T-helper 1 cell treated with Interleukin-12 subunit alpha and Interleukin-12 subunit beta and Interleukin-4 antibody, amounts not matched to agents 30 ng/mL and 1 ng/mL, for 36 hours (primary cell): ENCODE measurements at regions not wholly inside any gene's neighbourhood (a gene's known extent, or its start where the extent isn't known, plus 50 kb on each side); places are given as distances from the start of the nearest gene placed in this dataset.

Source experiments
- intact Hi-C: fragments of 100-400 bp; cut with micrococcal nuclease; formaldehyde crosslinking; loops from one replicate; pipeline ENCODE4 v1.15.1; 2024

DNA sequence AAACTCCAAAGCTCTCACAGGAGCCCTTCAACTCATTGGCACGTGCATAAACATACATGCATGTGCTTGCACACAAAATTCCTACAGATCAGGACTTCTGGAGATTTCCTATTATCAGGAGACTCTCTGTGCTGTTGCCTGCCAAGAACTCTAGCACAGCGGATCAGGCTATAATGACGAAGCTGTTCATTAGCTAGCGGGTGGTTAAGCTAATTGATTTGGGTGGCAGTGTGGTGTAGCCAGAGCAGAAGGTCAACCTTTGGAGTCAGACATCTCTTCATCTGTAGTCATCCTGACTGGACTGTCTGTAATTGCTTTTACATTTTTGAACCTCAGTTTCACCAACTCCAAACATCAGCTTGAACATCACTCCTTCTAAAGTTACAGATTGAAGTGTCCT, 69.0 kb downstream of the KIF2B start:
- intact Hi-C loops = no loop called here

DNA sequence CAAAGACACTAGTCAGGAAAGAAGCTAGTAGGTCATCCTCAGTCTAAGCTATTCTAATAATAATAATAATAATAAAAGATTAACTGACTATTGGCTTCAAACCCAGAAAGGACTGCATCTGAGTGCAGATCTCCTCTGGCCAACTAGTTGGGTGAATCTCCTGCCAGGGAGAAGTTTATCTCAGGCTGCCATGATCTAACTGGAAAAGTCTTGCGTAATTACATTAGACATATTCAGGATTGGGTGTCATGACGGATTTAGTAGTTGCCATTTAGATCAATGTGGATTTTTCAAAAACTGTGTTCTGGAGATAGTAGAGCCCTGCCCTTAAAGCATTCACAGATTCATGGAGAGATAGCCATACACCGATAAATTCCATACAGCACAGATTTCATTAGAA, 69.5 kb downstream of the KIF2B start:
- intact Hi-C loops = no loop called here

DNA sequence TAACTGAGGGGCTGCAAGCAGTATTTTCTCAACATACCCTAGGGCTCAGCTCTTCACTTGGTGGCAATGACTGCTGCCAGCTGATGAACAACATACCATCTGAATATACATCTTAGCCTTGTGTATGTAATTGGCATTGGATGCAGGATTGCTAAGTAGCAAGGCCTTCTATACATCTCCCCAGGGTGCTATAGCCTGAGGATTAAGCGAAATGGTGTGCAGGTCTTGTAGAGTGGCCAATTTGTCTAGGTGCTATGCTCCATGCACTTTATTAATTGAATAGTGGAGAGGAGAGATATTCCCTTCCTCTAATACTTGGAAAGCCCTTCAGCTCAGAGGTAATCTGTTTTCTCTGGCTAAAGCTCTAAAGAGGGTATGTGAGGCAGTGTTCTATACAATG, 71.9 kb downstream of the KIF2B start:
- intact Hi-C loops = no loop called here

- intact Hi-C loops = no loop called here
Observed at GRCh38 chr17:53896047-53896446, 73.3 kb downstream of the KIF2B start.

- intact Hi-C loops = no loop called here
Observed at GRCh38 chr17:53900951-53901350, 78.2 kb downstream of the KIF2B start.

DNA sequence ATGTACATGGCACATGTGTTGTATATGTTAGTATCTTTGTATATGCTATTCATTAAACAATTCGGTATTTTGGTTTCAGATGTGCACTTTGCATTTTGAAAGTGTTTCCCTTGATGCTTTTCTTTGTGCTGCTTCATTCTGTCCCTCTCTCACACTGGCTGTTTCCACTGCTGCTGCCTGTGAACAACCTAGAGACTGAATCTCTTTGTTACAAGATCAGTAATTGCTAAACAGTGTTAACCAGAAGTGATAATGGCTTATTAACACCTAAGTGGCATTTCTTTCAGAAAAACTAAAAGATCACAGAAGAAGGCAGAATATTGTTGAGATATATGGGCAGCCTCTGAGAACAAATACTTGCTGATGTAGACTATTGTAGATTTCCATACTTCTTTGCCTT, 84.7 kb downstream of the KIF2B start:
- intact Hi-C loops = no loop called here

GRCh38 chr17:53909802-53910201, 87.1 kb downstream of the KIF2B start:
- intact Hi-C loops = no loop called here

DNA sequence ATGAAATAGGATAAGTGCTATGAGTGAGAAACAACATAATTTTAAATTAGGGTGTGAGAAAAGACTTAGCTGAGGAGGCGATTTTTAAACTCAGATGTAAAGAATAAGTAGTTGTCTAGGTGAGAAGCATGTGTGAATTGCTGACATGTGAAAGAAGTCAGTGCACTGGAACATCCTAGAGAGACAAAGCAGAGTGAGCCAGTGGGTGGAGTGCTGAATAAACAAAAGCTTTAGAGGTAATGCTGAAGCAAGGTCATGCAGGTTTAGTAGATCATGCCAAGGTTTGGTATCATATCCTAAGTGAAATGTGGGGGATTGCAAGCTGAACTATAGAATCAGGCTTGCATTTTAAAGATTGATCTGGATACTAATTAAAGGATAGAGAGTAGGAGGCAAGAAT, 89.4 kb downstream of the KIF2B start:
- intact Hi-C loops = no loop called here

DNA sequence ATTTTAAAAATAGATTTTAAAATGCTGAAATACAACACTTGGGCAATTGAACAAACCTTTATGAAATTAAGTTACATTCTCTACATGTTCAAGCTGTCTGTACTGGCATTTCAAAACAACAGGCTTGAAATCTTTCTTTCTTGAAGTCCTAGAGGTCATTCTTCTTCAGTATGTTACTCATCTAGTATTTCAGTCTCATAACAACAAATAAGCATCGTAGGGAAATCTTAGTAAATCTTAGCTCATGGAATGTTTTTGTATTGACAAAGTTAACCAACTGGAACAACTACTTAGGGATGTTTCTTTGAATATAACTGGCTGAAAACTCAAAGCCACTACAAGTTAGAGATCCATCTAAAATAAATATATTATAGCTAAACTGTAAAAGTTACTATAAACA, 96.6 kb downstream of the KIF2B start:
- intact Hi-C loops = no loop called here

DNA sequence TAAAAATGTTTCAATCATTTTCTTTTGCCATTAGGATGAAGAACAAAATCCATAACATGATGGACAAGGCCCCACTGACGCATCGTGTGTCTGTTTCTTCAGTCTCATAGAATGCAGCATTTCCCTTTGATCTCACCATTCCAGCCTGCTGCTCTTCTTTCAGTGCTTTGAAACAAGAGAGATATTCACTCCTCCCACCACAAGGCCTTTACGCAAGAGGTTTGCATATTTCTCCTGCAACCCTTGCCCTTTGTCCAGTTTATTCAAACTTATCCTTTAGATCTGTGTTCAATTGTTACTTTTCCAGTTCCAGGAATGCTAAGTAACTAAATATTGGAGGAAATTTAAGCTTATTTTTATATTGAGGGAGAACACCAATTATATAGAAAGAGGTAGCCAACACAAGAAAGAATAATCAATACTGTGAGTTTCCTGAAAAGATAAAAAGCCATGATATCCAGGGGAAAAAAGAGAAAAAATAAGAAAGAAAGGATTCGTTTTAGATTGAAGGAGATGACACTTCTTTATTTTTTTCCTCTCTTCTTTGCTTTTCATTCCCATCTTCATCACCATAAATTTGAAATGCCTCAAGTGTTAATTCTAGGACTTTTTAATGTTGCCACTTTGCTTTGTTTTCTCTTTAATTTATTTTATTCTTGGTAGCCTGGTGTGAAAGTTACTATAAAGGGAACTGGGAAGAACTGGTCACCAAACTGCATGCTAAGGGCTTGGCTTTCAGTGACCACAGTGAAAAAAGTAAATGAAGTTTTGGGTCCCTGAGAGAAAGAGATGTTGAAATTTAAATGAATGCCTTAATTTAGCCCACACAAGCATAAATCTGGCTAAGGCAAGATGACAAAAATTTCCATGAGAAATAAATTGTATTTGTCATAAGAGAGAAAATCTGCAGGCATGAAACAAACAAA, 102.1 kb downstream of the KIF2B start:
- intact Hi-C loops = no loop called here

- intact Hi-C loops = no loop called here
Observed at GRCh38 chr17:53932386-53932785, 109.7 kb downstream of the KIF2B start.

DNA sequence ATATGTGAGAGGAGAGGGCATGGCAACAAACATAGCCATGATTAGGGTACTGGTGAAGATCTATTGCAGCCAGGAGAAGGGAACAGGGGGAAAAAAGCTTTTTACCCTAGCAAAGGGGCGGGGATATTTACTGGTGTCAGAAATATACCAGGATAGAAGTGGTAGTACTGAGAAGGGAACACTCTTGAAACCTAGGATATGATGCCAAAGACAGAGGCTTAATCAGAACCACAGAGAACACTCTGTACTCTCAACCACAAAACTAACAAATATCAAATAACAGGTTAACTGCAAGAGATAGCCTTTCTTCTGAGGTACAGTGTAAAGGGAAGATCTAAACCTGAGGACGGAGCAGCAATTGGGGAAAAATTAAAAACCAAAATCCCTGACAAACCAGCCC, 112.2 kb downstream of the KIF2B start:
- intact Hi-C loops = no loop called here

DNA sequence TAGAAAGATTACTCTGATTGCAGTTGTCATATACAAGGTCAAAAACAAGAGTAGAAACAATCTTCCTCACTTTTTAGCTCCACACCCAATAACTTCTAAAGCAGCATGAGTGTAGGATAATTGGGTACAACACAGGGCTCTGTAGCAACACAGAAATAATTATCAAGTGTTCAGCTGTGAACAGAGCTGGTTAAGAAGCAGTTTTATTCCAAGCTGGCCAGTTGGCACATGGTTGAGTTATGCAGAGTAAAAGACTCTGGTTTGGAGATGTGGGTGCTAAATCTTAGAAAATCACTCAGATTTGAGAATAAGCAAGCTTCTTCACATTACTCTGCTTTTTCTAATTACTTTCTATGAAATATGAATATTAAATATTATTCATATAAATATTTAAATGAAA, 118.5 kb downstream of the KIF2B start:
- intact Hi-C loops = no loop called here

GRCh38 chr17:53942436-53942835, 119.7 kb downstream of the KIF2B start:
- intact Hi-C loops = no loop called here

GRCh38 chr17:53942898-53943297, 120.2 kb downstream of the KIF2B start:
- intact Hi-C loops = no loop called here

DNA sequence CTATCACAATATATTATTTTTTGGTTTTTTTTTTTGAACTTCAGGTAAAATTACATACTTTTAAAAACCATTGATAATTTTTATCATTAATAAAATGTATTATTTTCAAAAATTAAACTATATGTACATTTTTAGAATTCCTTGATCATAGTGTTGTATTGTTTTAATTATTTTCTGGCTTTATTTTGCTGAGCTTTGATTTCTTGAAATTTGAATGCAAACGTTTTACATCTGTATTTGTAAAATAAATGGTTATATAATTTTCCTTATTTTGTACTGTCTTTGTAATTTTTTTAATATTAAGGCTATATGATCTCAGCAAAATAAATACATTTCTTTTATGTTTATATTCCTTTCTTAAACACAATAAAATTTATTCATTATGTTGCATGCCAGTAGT, 125.6 kb downstream of the KIF2B start:
- intact Hi-C loops = no loop called here

GRCh38 chr17:53949473-53950090, 126.9 kb downstream of the KIF2B start:
- intact Hi-C loops = no loop called here

- intact Hi-C loops = no loop called here
Observed at GRCh38 chr17:53950207-53950857, 127.6 kb downstream of the KIF2B start.

DNA sequence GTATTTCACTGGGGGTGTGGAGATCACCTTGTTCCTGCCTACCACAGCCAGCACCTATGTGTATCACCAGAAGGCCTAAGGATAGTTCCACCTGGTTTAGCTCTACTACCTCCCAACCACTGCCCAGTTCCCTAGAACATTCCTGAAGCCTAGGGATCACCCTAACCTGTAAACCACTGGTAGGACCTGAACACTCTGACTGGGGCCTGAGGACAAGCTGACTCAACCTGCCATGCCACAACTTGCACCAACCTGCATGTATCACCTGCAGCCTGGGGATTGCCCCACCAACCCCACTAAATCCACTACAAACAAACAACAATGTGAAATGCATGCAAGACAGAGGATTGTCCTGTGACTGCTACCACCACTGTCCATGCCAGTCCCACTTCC, 128.1 kb downstream of the KIF2B start:
- intact Hi-C loops = no loop called here

- intact Hi-C loops = no loop called here
Observed at GRCh38 chr17:53971361-53971760, 148.6 kb downstream of the KIF2B start.

DNA sequence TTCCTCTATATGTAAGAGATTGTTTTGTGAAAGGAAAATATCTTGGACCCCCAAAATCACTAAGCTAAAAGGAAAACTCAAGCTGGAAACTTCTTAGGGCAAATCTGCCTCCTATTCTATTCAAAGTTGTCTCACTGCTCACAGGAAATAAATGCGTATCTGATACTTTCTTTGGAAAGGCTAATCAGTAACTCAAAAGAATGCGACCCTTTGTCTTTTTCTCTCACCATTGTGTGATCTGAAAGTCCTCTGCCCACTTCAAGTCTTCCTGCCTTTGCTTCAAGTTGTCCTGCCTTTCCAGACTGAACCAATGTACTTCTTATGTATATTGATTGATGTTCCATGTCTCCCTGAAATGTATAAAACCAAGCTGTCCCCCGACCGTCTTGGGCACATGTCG, 157.3 kb downstream of the KIF2B start:
- intact Hi-C loops = no loop called here

GRCh38 chr17:53996131-53996530, 173.4 kb downstream of the KIF2B start:
- intact Hi-C loops = no loop called here
